MM.1S (cell line): ENCODE measurements at regions not wholly inside any gene's neighbourhood (a gene's known extent, or its start where the extent isn't known, plus 50 kb on each side); places are given as distances from the start of the nearest gene placed in this dataset.

Experiments used
- CTCF ChIP-seq: fragments of 300-600 bp; sonication (generic); IDR thresholded peaks from 2 replicates; pipeline ENCODE4 v1.5.1; 2016; ENCODE audit warnings: antibody characterized with exemption, low read length, mixed read lengths
- EZH2 ChIP-seq: fragments of 300-600 bp; sonication (generic); optimal IDR thresholded peaks from 2 replicates; pipeline ENCODE3; 2017; ENCODE audit warnings: low read depth, mild to moderate bottlenecking, antibody characterized with exemption, low read length, mixed read lengths

DNA sequence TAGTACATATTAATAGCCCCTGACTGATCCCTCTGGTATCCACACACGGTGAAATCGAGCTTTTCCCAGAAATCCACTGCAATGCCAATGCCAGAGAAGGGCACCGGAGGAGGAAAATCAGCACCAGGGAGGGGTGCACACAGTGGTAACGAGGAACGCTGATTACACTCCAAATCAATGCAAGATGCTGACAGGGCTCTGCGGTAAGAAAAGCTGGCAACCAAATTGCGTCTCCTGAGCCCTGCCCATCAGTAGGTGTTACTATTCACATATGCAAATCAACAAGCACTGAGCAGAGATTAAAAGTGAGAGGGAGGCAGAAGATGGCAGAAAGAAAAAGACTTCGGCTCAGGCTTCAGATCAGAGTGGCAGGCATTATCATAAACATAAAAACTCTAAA is 159.1 kb downstream of the RPS29 start:
- TF ChIP-seq CTCF (no peak), EZH2 (no peak)
